Keratinocyte (primary cell): ENCODE measurements at regions not wholly inside any gene's neighbourhood (a gene's known extent, or its start where the extent isn't known, plus 50 kb on each side); places are given as distances from the start of the nearest gene placed in this dataset.

Experiments used
- DNase-seq: peaks from one replicate; pipeline ENCODE4 v3.0.0-alpha.2; 2011; ENCODE audit warnings: low read depth, missing footprints, low spot score
- FAIRE-seq: peaks from 2 replicates; lab custom pipeline; 2011; peaks lifted over from hg19 to GRCh38; lab: Jason Lieb, UNC
- H2AFZ ChIP-seq: 2 replicates; pipeline ENCODE4 v1.6.0; 2012; ENCODE audit warnings: low read length, control low read depth, inconsistent platforms; ENCODE audit not compliant: control insufficient read depth
- H3K27ac ChIP-seq: 2 replicates; pipeline ENCODE4 v1.5.1; 2011; ENCODE audit warnings: low read length; ENCODE audit not compliant: control insufficient read depth, insufficient read depth
- H3K27me3 ChIP-seq: 3 replicates; pipeline ENCODE4 v1.6.0; 2011; ENCODE audit warnings: low read length; ENCODE audit not compliant: control insufficient read depth, insufficient read depth; ENCODE audit errors: extremely low read depth
- H3K36me3 ChIP-seq, 2 experiments: 2 replicates in 1 of 2; 3 replicates in 1 of 2; pipeline ENCODE4 v1.5.1; 2011; ENCODE audit warnings: low read length in 2 of 2, mild to moderate bottlenecking in 1 of 2; ENCODE audit not compliant: control insufficient read depth in 2 of 2, insufficient read depth in 2 of 2; ENCODE audit errors: extremely low read depth in 1 of 2
- H3K4me1 ChIP-seq: 3 replicates; pipeline ENCODE4 v1.5.1; 2011; ENCODE audit warnings: low read length; ENCODE audit not compliant: control insufficient read depth, insufficient read depth; ENCODE audit errors: extremely low read depth
- H3K4me2 ChIP-seq: 3 replicates; pipeline ENCODE4 v1.6.0; 2011; ENCODE audit warnings: low read depth, low read length; ENCODE audit not compliant: control insufficient read depth, insufficient read depth; ENCODE audit errors: extremely low read depth
- H3K4me3 ChIP-seq, 3 experiments: fragments of 200-600 bp in 1 of 3; sonication (generic) in 1 of 3; 2 replicates in 2 of 3; 3 replicates in 1 of 3; pipeline ENCODE4 v1.5.1; 2011 to 2016; ENCODE audit warnings: low read length in 3 of 3, mild to moderate bottlenecking in 3 of 3, control low read depth in 2 of 3, inconsistent platforms in 1 of 3, low read depth in 1 of 3, mixed read lengths in 1 of 3, mixed run types in 1 of 3, moderate library complexity in 1 of 3; ENCODE audit not compliant: control insufficient read depth in 2 of 3, insufficient read depth in 2 of 3; ENCODE audit errors: extremely low read depth in 1 of 3
- H3K79me2 ChIP-seq: 2 replicates; pipeline ENCODE4 v1.6.0; 2012; ENCODE audit warnings: low read length; ENCODE audit not compliant: control insufficient read depth, insufficient read depth
- H3K9ac ChIP-seq: 3 replicates; pipeline ENCODE4 v1.6.0; 2011; ENCODE audit warnings: low read length; ENCODE audit not compliant: control insufficient read depth, insufficient read depth; ENCODE audit errors: extremely low read depth
- H3K9me1 ChIP-seq: 3 replicates; pipeline ENCODE4 v1.6.0; 2011; ENCODE audit warnings: low read length; ENCODE audit not compliant: control insufficient read depth, insufficient read depth; ENCODE audit errors: extremely low read depth
- H3K9me3 ChIP-seq: 2 replicates; pipeline ENCODE4 v1.5.1; 2012; ENCODE audit warnings: low read depth, low read length; ENCODE audit not compliant: control insufficient read depth
- H4K20me1 ChIP-seq: 3 replicates; pipeline ENCODE4 v1.6.0; 2011; ENCODE audit warnings: low read length; ENCODE audit not compliant: control insufficient read depth, insufficient read depth; ENCODE audit errors: extremely low read depth
- CTCF ChIP-seq, 3 experiments: IDR thresholded peaks in 1 of 3; conservative IDR thresholded peaks in 1 of 3; optimal IDR thresholded peaks in 1 of 3; 2 replicates in 2 of 3; 3 replicates in 1 of 3; pipeline versions ENCODE3 to v1.5.1; 2011; ENCODE audit warnings: low read length in 3 of 3, mild to moderate bottlenecking in 3 of 3, moderate library complexity in 2 of 3, control low read depth in 1 of 3, inconsistent platforms in 1 of 3; ENCODE audit not compliant: insufficient read depth in 2 of 3; ENCODE audit errors: extremely low read depth in 1 of 3
- EZH2 ChIP-seq: IDR thresholded peaks from one replicate; pipeline ENCODE4 v1.6.1; 2012; ENCODE audit warnings: inconsistent platforms, mild to moderate bottlenecking, low read length, moderate library complexity
- dilution Hi-C: fragments of 300-500 bp; cut with MboI; formaldehyde crosslinking; loops from one replicate; pipeline ENCODE4 v1.7.0; 2020; ENCODE audit warnings: low sequenced_read_pairs; ENCODE audit not compliant: extremely low pct_ligation_motif_present

GRCh38 chr4:121216461-121216860, 52.3 kb upstream of the TNIP3 start:
- dilution Hi-C loops, result no loop called here
- DNase-seq, result no peak
- TF ChIP-seq CTCF (optimal IDR thresholded peaks at IDR 0.05 in 1 of 3, IDR thresholded peaks at IDR 0.05 in 1 of 3, conservative IDR thresholded peaks at IDR 0.05 in 1 of 3; ENCODE audit: extremely low read depth in 1 of 3, insufficient read depth in 2 of 3, low read length in 3 of 3), result no peak
- no peak for TF ChIP-seq EZH2

DNA sequence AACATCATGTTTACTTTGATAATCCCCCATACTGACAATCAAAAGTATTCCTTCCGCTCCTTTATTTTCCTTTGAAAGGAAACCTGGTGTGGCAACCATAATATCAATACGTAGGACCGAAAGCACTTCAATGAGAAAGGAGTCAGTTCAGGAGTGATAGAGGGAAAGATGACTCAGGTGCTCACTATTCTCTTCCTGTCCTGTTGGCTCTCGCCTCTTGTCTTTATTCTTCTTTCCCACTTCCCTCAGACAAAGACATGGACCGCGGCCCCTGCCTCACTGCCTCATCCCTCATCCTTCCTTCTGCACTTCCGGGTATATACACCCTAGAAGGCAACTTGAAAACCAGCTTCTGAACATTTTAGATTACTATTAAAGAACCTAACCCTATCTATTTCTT, 49.8 kb upstream of the TNIP3 start:
- Histone ChIP-seq H3K27ac (no peak overlapping the region), H3K9me1 (no peaks in the 10 kb centered on the region), H4K20me1 (no peaks in the 10 kb centered on the region), H3K27me3 (no peaks in the 10 kb centered on the region), H3K36me3 (no peaks in the 10 kb centered on the region), H2AFZ (no peak overlapping the region), H3K9ac (no peak overlapping the region), H3K79me2 (no peaks in the 10 kb centered on the region), H3K9me3 (no peaks in the 10 kb centered on the region), H3K4me1 (no peaks in the 10 kb centered on the region), H3K4me3 (no peak overlapping the region), H3K4me2 (no peak overlapping the region)
- dilution Hi-C loops, result no loop called here
- DNase-seq (no peak), FAIRE-seq (no peak)
- TF ChIP-seq EZH2 (no peak), CTCF (optimal IDR thresholded peaks at IDR 0.05 in 1 of 3, IDR thresholded peaks at IDR 0.05 in 1 of 3, conservative IDR thresholded peaks at IDR 0.05 in 1 of 3; ENCODE audit: extremely low read depth in 1 of 3, insufficient read depth in 2 of 3, low read length in 3 of 3) (no peak)

More at GRCh38 chr4:121216461-121216860, 52.3 kb upstream of the TNIP3 start:
- Histone ChIP-seq H3K79me2 (no peaks in the 10 kb centered on the region), H3K9me3 (no peaks in the 10 kb centered on the region), H2AFZ (no peak overlapping the region), H3K4me2 (no peak overlapping the region), H3K9me1 (no peaks in the 10 kb centered on the region), H3K4me1 (no peaks in the 10 kb centered on the region), H3K27ac (no peak overlapping the region), H3K36me3 (no peaks in the 10 kb centered on the region), H3K4me3 (no peak overlapping the region), H3K27me3 (no peaks in the 10 kb centered on the region), H3K9ac (no peak overlapping the region), H4K20me1 (no peaks in the 10 kb centered on the region)
- FAIRE-seq, result no peak
